Body of pancreas (tissue), 4 donors: ENCODE measurements at regions not wholly inside any gene's neighbourhood (a gene's known extent, or its start where the extent isn't known, plus 50 kb on each side); places are given as distances from the start of the nearest gene placed in this dataset.

Experiments
- ATAC-seq: fragments of 150-250 bp; one replicate; pipeline ENCODE4 v1.9.1; 2016
- DNase-seq, 4 donors: peaks; one replicate each; pipeline ENCODE4 v3.0.0-alpha.2; 2019
- H3K27ac ChIP-seq, 4 donors: fragments of 200-600 bp; sonication (generic); 1 replicate in 3 of 4; 2 replicates in 1 of 4; pipeline versions ENCODE4 v1.5.1 to v1.6.1; 2016 to 2019; ENCODE audit warnings: mild to moderate bottlenecking in 1 of 4, mixed read lengths in 1 of 4, moderate library complexity in 1 of 4
- H3K27me3 ChIP-seq, 2 donors: fragments of 200-600 bp; sonication (generic); one replicate each; pipeline ENCODE4 v1.6.0; 2016; ENCODE audit warnings: mild to moderate bottlenecking in 1 of 2
- H3K36me3 ChIP-seq, 2 donors: fragments of 200-600 bp; sonication (generic); replicated peaks in 1 of 2; 2 replicates each; pipeline ENCODE4 v1.5.1; 2016; ENCODE audit warnings: low read depth in 2 of 2; ENCODE audit not compliant: insufficient read depth in 1 of 2
- H3K4me1 ChIP-seq: fragments of 200-600 bp; sonication (generic); one replicate; pipeline ENCODE4 v1.6.0; 2016
- H3K4me3 ChIP-seq, 2 donors: fragments of 200-600 bp; sonication (generic); 1 replicate in 1 of 2; 2 replicates in 1 of 2; pipeline ENCODE4 v1.5.1; 2016 to 2019
- H3K9me3 ChIP-seq, 3 donors: fragments of 200-600 bp; sonication (generic); 1 replicate in 2 of 3; 2 replicates in 1 of 3; pipeline ENCODE4 v1.5.1; 2016
- POLR2A ChIP-seq, 3 donors: fragments of 450-650 bp; IDR thresholded peaks; one replicate each; pipeline ENCODE4 v1.6.1; 2016; ENCODE audit warnings: antibody characterized with exemption in 3 of 3, mild to moderate bottlenecking in 2 of 3
- WGBS, 2 donors: methylation state at CpG; one replicate each; pipeline ENCODE4 v1.1.5; 2017; 5-methylcytosine and 5-hydroxymethylcytosine counted together
- intact Hi-C: fragments of 100-400 bp; cut with DNase I; formaldehyde crosslinking; loops from one replicate; pipeline ENCODE4 v1.15.1; 2023
- TF ChIP-seq, protein P1 (sequence below), 7 experiments: fragments of 450-650 bp in 4 of 7; fragments of 200-600 bp in 3 of 7; sonication (generic) in 3 of 7; IDR thresholded peaks; one replicate each; pipeline ENCODE4 v1.5.1; 2016 to 2019; ENCODE audit warnings: antibody characterized with exemption in 7 of 7

DNA sequence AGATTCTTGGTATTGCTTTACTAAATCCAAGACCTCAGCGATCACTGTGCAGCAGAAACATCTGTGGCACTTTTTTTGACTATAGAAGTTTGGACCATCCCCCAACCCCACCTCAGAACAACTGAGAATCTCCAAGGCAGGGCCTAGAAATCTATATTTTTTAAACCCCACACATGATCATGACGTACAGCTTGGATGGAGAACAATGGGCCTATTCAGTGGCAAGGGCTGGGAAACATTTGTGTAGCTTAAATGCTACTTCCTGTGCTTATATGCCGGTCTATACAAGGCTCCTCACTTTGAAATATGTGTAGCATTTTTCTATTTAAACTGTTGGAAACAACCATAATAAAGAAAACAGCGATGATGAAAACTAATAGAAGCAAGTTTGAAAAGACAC is 55.1 kb upstream of the SPRED1 start:
- no peak overlapping the region for H3K27ac ChIP-seq
- no peaks in the 10 kb centered on the region for H3K27me3 ChIP-seq
- H3K9me3 ChIP-seq, result no peaks in the 10 kb centered on the region
- intact Hi-C loops, result no loop called here
- no peaks in the 10 kb centered on the region for H3K36me3 ChIP-seq
- 70 to 78% methylated on average over 4 of the region's 4 CpGs for WGBS, 2 donors
- ATAC-seq (no peak), DNase-seq (no peak)
- H3K4me3 ChIP-seq, result no peak overlapping the region
- peaks cover 5% of the 10 kb centered on the region for H3K4me1 ChIP-seq
- TF ChIP-seq, protein P1, sequence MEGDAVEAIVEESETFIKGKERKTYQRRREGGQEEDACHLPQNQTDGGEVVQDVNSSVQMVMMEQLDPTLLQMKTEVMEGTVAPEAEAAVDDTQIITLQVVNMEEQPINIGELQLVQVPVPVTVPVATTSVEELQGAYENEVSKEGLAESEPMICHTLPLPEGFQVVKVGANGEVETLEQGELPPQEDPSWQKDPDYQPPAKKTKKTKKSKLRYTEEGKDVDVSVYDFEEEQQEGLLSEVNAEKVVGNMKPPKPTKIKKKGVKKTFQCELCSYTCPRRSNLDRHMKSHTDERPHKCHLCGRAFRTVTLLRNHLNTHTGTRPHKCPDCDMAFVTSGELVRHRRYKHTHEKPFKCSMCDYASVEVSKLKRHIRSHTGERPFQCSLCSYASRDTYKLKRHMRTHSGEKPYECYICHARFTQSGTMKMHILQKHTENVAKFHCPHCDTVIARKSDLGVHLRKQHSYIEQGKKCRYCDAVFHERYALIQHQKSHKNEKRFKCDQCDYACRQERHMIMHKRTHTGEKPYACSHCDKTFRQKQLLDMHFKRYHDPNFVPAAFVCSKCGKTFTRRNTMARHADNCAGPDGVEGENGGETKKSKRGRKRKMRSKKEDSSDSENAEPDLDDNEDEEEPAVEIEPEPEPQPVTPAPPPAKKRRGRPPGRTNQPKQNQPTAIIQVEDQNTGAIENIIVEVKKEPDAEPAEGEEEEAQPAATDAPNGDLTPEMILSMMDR (IDR thresholded peaks at IDR 0.05), result no peak
- TF ChIP-seq POLR2A (IDR thresholded peaks at IDR 0.05), result no peak

DNA sequence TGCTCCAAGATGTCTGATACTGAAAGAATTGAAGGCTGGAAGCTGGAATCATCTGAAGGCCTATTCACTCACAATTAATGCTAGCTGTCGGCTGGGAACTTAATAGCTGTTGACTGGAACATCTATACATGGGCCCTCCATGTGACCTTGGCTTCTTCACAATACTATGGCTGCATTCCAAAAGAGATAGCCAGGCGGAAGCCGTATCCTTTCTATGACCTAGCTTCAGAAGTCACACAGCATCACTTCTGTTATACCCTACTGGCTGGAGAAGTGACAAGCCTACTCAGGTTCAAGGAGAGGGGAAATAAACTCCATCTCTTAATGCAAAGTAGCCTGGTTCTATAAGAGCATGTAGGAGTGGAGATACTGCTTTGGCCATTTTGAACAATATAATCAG is 50.9 kb upstream of the SPRED1 start:
- no peak for DNase-seq
- WGBS, 2 donors, result 33 to 38% methylated on average over 3 of the region's 3 CpGs
- H3K4me1 ChIP-seq, result peaks cover 5% of the 10 kb centered on the region
- H3K36me3 ChIP-seq, result no peaks in the 10 kb centered on the region
- H3K27me3 ChIP-seq, result no peaks in the 10 kb centered on the region
- TF ChIP-seq, protein P1 (IDR thresholded peaks at IDR 0.05), result no peak
- TF ChIP-seq POLR2A (IDR thresholded peaks at IDR 0.05), result no peak
- intact Hi-C loops, result no loop called here
- ATAC-seq, result no peak
- H3K27ac ChIP-seq, result no peak overlapping the region
- no peaks in the 10 kb centered on the region for H3K9me3 ChIP-seq
- no peak overlapping the region for H3K4me3 ChIP-seq

DNA sequence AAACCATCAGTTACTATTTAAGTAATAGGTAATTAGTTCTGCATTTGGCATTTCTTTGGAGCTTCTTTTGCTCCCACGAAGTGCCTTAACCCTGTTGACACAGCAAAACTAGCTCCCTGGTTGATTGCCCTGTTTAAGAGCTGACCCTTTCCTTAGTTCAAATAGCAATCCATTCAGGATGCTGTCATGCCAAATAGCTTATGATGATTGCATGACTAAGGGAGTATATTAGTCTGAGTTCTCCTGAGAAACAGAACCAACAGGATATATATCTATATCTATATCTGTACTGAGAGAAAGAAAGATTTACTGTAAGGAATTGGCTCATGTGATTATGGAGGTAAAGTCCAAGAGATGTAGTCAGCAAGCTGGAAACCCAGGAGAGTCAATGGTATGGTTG is 50.3 kb upstream of the SPRED1 start:
- 32 to 42% methylated on average over 1 of the region's 1 CpG for WGBS, 2 donors
- no peaks in the 10 kb centered on the region for H3K36me3 ChIP-seq
- H3K4me1 ChIP-seq, result peaks cover 5% of the 10 kb centered on the region
- H3K4me3 ChIP-seq, result no peak overlapping the region
- no peak overlapping the region for H3K27ac ChIP-seq
- no peaks in the 10 kb centered on the region for H3K9me3 ChIP-seq
- ATAC-seq (no peak), DNase-seq (no peak)
- H3K27me3 ChIP-seq, result no peaks in the 10 kb centered on the region
- intact Hi-C loops, result no loop called here
- TF ChIP-seq POLR2A (IDR thresholded peaks at IDR 0.05), result no peak
- TF ChIP-seq, protein P1 (IDR thresholded peaks at IDR 0.05), result no peak
